ENCODE measurements at regions not wholly inside any gene's neighbourhood (a gene's known extent, or its start where the extent isn't known, plus 50 kb on each side); places are given as distances from the start of the nearest gene placed in this dataset.
A peak's percentile ranks its signal among the peaks of the same experiment; 100 is the strongest.

DNA sequence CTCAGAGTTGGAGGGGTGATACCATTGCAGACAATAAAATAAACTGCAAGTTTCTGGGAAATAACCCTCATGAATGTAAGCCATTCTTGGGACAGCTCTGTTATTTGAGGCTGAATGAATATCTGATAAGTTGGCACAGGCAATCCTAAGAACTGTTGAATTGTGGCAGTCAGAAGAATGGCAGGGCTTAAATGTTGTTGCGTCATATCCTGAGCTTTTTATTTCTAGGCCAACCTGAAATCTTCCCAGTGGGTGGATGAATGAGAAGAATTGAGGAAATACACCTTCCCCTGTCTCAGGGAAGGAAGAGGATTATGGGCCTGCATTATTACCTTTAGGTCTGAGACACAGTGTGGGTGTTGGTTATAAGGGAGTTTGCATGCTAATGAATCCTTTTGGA is 64.4 kb upstream of the C4orf54 start:
- no peak for TF ChIP-seq EZH2 (IDR thresholded peaks at IDR 0.05; ENCODE audit: low read length)
- TF ChIP-seq, protein P1, sequence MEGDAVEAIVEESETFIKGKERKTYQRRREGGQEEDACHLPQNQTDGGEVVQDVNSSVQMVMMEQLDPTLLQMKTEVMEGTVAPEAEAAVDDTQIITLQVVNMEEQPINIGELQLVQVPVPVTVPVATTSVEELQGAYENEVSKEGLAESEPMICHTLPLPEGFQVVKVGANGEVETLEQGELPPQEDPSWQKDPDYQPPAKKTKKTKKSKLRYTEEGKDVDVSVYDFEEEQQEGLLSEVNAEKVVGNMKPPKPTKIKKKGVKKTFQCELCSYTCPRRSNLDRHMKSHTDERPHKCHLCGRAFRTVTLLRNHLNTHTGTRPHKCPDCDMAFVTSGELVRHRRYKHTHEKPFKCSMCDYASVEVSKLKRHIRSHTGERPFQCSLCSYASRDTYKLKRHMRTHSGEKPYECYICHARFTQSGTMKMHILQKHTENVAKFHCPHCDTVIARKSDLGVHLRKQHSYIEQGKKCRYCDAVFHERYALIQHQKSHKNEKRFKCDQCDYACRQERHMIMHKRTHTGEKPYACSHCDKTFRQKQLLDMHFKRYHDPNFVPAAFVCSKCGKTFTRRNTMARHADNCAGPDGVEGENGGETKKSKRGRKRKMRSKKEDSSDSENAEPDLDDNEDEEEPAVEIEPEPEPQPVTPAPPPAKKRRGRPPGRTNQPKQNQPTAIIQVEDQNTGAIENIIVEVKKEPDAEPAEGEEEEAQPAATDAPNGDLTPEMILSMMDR (optimal IDR thresholded peaks at IDR 0.05 in 1 of 3, IDR thresholded peaks at IDR 0.05 in 1 of 3, conservative IDR thresholded peaks at IDR 0.05 in 1 of 3; ENCODE audit: extremely low read depth in 1 of 3, insufficient read depth in 2 of 3, low read length in 3 of 3) = no peak
- FAIRE-seq (peak; percentile 49), DNase-seq (ENCODE audit: low read depth, low spot score) (no peak)
- Histone ChIP-seq H3K9me1 (ENCODE audit: control insufficient read depth, extremely low read depth, insufficient read depth, low read length) (no peaks in the 10 kb centered on the region), H3K79me2 (ENCODE audit: control insufficient read depth, insufficient read depth, low read length) (no peaks in the 10 kb centered on the region), H3K4me3 (ENCODE audit: control insufficient read depth in 2 of 3, extremely low read depth in 1 of 3, insufficient read depth in 2 of 3, low read depth in 1 of 3, low read length in 3 of 3) (no peak overlapping the region), H3K4me1 (ENCODE audit: control insufficient read depth, extremely low read depth, insufficient read depth, low read length) (peaks cover 26% of the 10 kb centered on the region), H3K9me3 (ENCODE audit: control insufficient read depth, low read depth, low read length) (no peaks in the 10 kb centered on the region), H3K9ac (ENCODE audit: control insufficient read depth, extremely low read depth, insufficient read depth, low read length) (no peak overlapping the region), H3K27me3 (ENCODE audit: control insufficient read depth, extremely low read depth, insufficient read depth, low read length) (no peaks in the 10 kb centered on the region), H3K36me3 (ENCODE audit: control insufficient read depth in 2 of 2, extremely low read depth in 1 of 2, insufficient read depth in 2 of 2, low read length in 2 of 2) (no peaks in the 10 kb centered on the region), H4K20me1 (ENCODE audit: control insufficient read depth, extremely low read depth, insufficient read depth, low read length) (no peaks in the 10 kb centered on the region), H2AFZ (ENCODE audit: control insufficient read depth, low read length) (peak overlapping the region; percentile 14), H3K4me2 (ENCODE audit: control insufficient read depth, extremely low read depth, insufficient read depth, low read depth, low read length) (no peak overlapping the region), H3K27ac (ENCODE audit: control insufficient read depth, insufficient read depth, low read length) (no peak overlapping the region)
- dilution Hi-C loops (cut with MboI; ENCODE audit: extremely low pct_ligation_motif_present, low sequenced_read_pairs) = no loop called here

DNA sequence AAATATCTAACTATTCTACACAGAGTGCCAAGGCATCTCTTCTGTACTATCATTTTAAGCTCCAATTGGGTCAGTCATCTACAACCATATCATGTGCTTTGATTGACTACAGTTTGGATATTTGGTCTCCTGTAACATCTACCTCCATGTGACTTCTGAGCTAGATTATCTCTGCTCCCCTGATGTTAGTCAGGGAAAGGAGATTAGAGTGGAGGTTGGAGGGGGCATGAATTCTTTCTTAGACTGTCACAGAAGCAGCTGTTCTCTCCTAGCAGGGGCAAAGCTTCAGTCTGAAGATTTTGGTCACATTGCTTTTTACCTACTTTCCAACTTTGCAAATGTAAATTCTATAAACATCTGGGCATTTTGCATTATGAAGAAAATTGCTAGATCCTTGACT is 62.6 kb upstream of the C4orf54 start:
- Histone ChIP-seq H3K27ac (ENCODE audit: control insufficient read depth, insufficient read depth, low read length) (no peak overlapping the region), H3K79me2 (ENCODE audit: control insufficient read depth, insufficient read depth, low read length) (no peaks in the 10 kb centered on the region), H2AFZ (ENCODE audit: control insufficient read depth, low read length) (no peak overlapping the region), H3K4me3 (ENCODE audit: control insufficient read depth in 2 of 3, extremely low read depth in 1 of 3, insufficient read depth in 2 of 3, low read depth in 1 of 3, low read length in 3 of 3) (no peak overlapping the region), H3K36me3 (ENCODE audit: control insufficient read depth in 2 of 2, extremely low read depth in 1 of 2, insufficient read depth in 2 of 2, low read length in 2 of 2) (no peaks in the 10 kb centered on the region), H3K27me3 (ENCODE audit: control insufficient read depth, extremely low read depth, insufficient read depth, low read length) (no peaks in the 10 kb centered on the region), H4K20me1 (ENCODE audit: control insufficient read depth, extremely low read depth, insufficient read depth, low read length) (no peaks in the 10 kb centered on the region), H3K9ac (ENCODE audit: control insufficient read depth, extremely low read depth, insufficient read depth, low read length) (no peak overlapping the region), H3K9me3 (ENCODE audit: control insufficient read depth, low read depth, low read length) (no peaks in the 10 kb centered on the region), H3K4me1 (ENCODE audit: control insufficient read depth, extremely low read depth, insufficient read depth, low read length) (peaks cover 31% of the 10 kb centered on the region), H3K4me2 (ENCODE audit: control insufficient read depth, extremely low read depth, insufficient read depth, low read depth, low read length) (no peak overlapping the region), H3K9me1 (ENCODE audit: control insufficient read depth, extremely low read depth, insufficient read depth, low read length) (no peaks in the 10 kb centered on the region)
- dilution Hi-C loops (cut with MboI; ENCODE audit: extremely low pct_ligation_motif_present, low sequenced_read_pairs) = no loop called here
- no peak for DNase-seq (ENCODE audit: low read depth, low spot score)
- FAIRE-seq = peak; percentile 39
- TF ChIP-seq, protein P1 (optimal IDR thresholded peaks at IDR 0.05 in 1 of 3, IDR thresholded peaks at IDR 0.05 in 1 of 3, conservative IDR thresholded peaks at IDR 0.05 in 1 of 3; ENCODE audit: extremely low read depth in 1 of 3, insufficient read depth in 2 of 3, low read length in 3 of 3) = no peak
- no peak for TF ChIP-seq EZH2 (IDR thresholded peaks at IDR 0.05; ENCODE audit: low read length)
